ENCODE measurements at regions not wholly inside any gene's neighbourhood (a gene's known extent, or its start where the extent isn't known, plus 50 kb on each side); places are given as distances from the start of the nearest gene placed in this dataset.

DNA sequence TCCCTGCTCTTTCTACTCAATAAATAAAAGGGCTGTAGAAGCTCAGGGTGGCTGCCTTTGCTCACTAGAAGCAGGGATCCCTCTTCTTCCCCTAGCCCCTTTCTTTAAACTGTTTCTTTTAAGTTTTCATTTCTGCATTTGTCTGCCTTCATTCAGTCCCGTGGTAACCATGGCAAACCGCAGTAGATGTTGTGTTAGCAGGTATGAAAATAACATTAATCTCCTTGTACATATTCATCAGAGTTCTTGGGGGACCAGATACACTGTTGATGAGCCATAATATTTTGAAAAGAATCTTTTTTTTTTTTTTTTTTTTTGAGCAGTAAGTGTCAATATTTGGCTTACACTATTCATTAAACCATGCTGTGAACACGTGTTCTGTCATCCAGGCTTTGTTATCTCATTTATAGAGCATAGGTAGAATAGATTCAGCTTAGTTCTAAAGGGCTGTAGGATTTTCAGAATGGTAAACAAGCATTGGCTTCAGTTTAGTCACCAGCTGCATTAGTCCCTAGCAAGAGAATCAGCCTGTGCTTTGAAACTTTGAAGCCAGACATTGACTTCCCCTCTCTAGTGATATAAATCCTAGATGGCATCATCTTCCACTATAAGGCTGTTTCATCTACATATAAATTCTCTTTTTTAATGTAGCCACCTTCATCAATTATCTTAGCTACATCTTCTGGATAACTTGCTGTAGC is 59.4 kb upstream of the SPRY2 start:
- no peak for DNase-seq

DNA sequence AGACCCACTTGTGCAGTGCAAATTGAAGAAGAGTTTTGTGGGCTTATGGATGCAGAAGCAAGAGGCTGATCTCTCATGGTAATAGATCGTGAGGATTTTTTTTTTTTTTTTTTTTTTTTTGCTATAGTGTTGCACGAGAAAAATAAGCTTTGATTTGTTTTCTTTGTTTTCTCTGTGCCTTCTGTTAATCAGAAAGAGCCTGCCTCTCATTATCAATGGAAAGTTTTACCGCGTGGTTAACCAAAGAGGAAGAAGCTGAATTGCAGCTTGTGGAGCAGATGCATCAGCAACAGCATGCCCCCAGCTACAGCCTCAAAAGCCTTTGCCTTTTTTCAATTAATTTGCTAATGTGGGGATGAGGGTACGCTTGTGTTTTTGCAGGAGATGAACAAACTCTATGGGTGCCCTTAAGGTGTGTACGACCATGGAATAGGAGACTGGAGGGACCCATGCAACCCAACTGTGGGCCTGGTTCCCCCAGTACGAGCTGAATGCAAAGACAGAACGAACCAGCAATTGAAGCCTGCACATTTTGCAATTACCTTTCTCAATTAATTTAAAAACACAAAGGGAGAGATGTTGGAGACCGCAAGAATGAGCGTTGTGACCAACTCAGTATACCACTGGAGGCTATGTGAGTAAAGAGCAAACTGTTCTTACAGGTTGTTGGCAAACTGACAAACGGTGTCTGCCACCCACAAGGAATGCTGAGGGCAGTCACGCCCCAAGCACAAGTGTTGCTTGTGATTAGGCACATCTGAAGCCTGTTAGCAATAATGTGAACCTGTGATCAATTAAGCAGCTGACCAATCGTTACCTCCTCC is 58.6 kb upstream of the SPRY2 start:
- no peak for DNase-seq
